ENCODE measurements at regions not wholly inside any gene's neighbourhood (a gene's known extent, or its start where the extent isn't known, plus 50 kb on each side); places are given as distances from the start of the nearest gene placed in this dataset.
A peak's percentile ranks its signal among the peaks of the same experiment; 100 is the strongest.
"Not testable (repeated sequence)": the region's sequence is repeated elsewhere in the genome, so short reads cannot be mapped to it uniquely, and the experiment has no call there.

DNA sequence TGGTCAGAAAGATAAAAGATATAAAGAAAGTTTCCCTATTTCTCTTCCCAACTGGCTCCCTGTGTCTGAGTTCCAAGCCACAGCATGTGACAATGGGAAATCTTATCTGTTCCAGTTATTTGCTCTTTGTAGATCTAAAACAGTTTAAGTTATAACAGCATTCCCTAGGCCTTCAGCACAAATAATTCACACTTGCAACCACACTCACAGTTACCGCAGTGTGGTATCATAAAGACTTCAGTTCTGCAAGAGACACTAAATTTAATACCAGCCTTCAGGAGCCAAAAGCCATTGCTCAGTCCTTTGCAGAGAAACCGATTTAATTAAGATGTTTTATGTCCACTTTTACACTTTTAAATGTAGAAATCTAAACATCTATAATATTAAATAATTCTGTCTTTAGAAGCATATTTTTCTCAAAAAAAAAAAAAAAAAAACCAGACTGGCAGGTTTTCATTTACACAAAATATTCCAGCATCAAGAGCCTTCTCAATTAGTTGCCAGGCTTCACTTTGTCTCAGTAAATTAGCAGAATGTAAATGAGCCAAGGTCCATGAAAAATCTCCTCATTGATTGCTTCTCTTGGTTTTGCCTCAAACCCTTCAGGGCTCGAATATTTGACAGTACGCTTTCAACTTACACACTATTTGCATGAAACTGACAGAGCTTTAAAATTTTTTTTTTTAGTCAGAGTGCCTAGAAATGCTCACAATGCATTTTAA lies 300.0 kb upstream of the DDI1 start:
- no peak for FAIRE-seq
- WGBS, 2 donors, result 65 to 73% methylated on average over 4 of the region's 4 CpGs
- no peak for DNase-seq
- Histone ChIP-seq H3K4me3 (no peak overlapping the region), H3K9me3 (no peaks in the 10 kb centered on the region), H3K27ac (no peak overlapping the region), H3K4me1 (peaks cover 0 to 9% (median 6%) of the 10 kb centered on the region in 3 donors), H3K36me3 (no peaks in the 10 kb centered on the region), H3K27me3 (no peaks in the 10 kb centered on the region)
- TF ChIP-seq, protein P1, sequence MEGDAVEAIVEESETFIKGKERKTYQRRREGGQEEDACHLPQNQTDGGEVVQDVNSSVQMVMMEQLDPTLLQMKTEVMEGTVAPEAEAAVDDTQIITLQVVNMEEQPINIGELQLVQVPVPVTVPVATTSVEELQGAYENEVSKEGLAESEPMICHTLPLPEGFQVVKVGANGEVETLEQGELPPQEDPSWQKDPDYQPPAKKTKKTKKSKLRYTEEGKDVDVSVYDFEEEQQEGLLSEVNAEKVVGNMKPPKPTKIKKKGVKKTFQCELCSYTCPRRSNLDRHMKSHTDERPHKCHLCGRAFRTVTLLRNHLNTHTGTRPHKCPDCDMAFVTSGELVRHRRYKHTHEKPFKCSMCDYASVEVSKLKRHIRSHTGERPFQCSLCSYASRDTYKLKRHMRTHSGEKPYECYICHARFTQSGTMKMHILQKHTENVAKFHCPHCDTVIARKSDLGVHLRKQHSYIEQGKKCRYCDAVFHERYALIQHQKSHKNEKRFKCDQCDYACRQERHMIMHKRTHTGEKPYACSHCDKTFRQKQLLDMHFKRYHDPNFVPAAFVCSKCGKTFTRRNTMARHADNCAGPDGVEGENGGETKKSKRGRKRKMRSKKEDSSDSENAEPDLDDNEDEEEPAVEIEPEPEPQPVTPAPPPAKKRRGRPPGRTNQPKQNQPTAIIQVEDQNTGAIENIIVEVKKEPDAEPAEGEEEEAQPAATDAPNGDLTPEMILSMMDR (IDR thresholded peaks at IDR 0.05), result no peak
- intact Hi-C loops (cut with DNase I), result no loop called here
- ATAC-seq, result peak in 1 of 4 donors; percentile 17

DNA sequence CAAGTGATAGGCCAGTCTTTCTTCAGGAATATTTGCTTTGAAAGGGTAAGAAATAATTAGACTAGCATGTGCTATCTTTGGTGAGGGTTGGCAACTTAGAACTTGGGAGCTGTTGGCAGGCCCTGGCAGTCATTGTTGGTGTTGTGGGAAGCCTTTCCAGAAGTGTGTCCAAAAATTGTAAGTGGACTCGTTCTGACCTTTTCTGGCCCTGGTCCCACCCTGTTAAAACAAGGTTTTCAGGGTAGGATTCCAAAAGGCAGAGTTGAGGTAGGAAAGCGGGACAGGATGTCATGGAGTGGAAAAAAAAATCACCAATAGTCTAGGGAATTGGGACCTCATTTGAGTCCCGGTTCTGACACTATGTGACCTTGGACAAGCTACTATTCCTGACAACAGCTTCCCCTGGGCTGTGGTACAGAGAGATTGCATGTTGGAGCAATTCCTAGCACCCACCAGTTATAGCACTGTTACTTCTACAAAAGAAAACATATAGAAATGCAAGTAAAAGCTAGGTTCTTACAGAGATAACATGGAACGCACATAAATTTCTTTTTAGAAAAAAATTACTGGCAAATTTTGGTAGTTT lies 299.3 kb upstream of the DDI1 start:
- TF ChIP-seq, protein P1 (IDR thresholded peaks at IDR 0.05), result no peak
- H3K9me3 ChIP-seq, result no peaks in the 10 kb centered on the region
- H3K27ac ChIP-seq, result no peak overlapping the region
- intact Hi-C loops (cut with DNase I), result no loop called here
- ATAC-seq, result no peak
- H3K4me1 ChIP-seq, result peaks cover 0 to 9% (median 6%) of the 10 kb centered on the region in 3 donors
- H3K27me3 ChIP-seq, result no peaks in the 10 kb centered on the region
- H3K4me3 ChIP-seq, result no peak overlapping the region
- WGBS, 2 donors, result 39 to 46% methylated on average over 4 of the region's 4 CpGs
- H3K36me3 ChIP-seq, result no peaks in the 10 kb centered on the region
- FAIRE-seq, result no peak
- DNase-seq, result no peak

DNA sequence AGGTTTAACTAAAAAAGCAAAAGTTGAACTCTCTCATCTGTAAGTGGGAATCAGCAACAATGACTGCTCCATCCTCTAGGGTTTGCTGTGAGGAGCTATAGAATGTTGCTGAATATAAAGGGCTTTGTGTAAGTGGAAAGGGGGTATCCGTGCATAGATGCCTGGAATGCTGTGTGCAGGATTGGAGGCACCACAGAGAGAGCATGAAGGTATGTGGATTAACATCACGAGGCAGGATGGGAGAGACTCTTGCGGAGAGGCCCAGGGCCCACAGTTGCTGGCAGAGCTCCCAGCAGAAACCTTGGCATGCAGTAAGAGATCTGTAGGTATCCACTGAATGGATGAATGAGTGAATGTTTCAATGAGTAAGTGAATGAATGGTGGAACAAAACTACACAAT lies 298.7 kb upstream of the DDI1 start:
- intact Hi-C loops (cut with DNase I), result no loop called here
- 52 to 69% methylated on average over 3 of the region's 3 CpGs for WGBS, 2 donors
- H3K9me3 ChIP-seq, result no peaks in the 10 kb centered on the region
- TF ChIP-seq, protein P1 (IDR thresholded peaks at IDR 0.05), result no peak
- ATAC-seq, result no peak
- H3K27ac ChIP-seq, result no peak overlapping the region
- no peaks in the 10 kb centered on the region for H3K36me3 ChIP-seq
- H3K27me3 ChIP-seq, result no peaks in the 10 kb centered on the region
- DNase-seq, result no peak
- peaks cover 0 to 9% (median 6%) of the 10 kb centered on the region in 3 donors for H3K4me1 ChIP-seq
- no peak for FAIRE-seq
- H3K4me3 ChIP-seq, result no peak overlapping the region

DNA sequence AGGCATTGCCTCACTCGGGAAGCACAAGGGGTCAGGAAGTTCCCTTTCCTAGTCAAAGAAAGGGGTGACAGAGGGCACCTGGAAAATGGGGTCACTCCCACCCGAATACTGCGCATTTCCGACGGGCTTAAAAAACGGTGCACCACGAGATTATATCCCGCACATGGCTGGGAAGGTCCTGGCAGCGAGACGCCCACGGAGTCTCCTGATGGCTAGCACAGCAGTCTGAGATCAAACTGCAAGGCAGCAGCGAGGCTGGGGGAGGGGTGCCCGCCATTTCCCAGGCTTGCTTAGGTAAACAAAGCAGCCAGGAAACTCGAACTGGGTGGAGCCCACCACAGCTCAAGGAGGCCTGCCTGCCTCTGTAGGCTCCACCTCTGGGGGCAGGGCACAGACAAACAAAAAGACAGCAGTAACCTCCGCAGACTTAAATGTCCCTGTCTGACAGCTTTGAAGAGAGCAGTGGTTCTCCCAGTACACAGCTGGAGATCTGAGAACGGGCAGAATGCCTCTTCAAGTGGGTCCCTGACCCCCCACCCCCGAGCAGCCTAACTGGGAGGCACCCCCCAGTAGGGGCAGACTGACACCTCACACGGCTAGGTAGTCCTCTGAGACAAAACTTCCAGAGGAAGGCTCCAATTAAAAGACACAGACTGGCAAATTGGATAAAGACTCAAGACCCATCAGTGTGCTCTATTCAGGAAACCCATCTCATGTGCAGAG lies 297.2 kb upstream of the DDI1 start:
- intact Hi-C loops (cut with DNase I); H3K4me1 ChIP-seq; ATAC-seq; H3K4me3 ChIP-seq; H3K27ac ChIP-seq; H3K9me3 ChIP-seq; H3K27me3 ChIP-seq; FAIRE-seq; H3K36me3 ChIP-seq: not testable (repeated sequence)
- whole genome bisulfite sequencing, 2 donors, result 31 to 64% methylated on average over 16 to 18 of the region's 18 CpGs
- DNase-seq, result peak in 1 of 6 donors; percentile 23

DNA sequence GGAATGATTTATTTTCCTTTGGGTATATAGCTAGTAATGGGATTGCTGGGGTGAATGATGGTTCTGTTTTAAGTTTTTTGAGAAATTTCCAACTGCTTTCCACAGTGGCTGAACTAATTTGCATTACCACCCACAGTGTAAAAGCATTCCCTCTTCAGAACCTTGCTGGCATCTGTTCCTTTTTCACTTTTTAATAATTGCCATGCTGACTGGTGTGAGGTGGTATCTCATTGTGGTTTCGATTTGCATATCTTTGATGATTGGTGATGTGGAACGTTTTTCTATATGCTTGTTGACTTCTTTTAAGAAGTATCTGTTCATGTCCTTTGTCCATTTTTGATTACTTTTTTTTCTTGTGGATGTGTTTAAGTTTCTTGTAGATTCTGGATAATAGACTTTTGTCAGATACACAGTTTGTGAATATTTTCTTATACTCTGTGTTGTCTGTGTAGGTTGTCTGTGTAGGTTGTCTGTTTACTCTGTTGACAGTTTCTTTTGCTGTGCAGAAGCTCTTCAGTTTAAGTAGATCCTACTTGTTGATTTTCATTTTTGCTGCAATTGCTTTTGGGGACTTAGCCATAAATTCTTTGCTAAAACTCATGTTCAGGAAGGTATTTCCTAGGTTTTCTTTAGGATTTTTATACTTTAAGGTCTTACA lies 291.8 kb upstream of the DDI1 start:
- TF ChIP-seq, protein P1 (IDR thresholded peaks at IDR 0.05), result no peak
- intact Hi-C loops (cut with DNase I), result no loop called here
- ATAC-seq (no peak), FAIRE-seq (no peak), DNase-seq (no peak)
- WGBS, 2 donors, result 38 to 51% methylated on average over 2 of the region's 2 CpGs
- Histone ChIP-seq H3K36me3 (no peaks in the 10 kb centered on the region), H3K4me1 (no peaks in the 10 kb centered on the region), H3K4me3 (no peak overlapping the region), H3K27me3 (no peaks in the 10 kb centered on the region), H3K27ac (no peak overlapping the region), H3K9me3 (no peaks in the 10 kb centered on the region)

Data from pancreas (tissue), 10 donors.